Keratinocyte (primary cell): ENCODE measurements at regions not wholly inside any gene's neighbourhood (a gene's known extent, or its start where the extent isn't known, plus 50 kb on each side); places are given as distances from the start of the nearest gene placed in this dataset.

Experiments used
- CTCF ChIP-seq, 3 experiments: IDR thresholded peaks in 1 of 3; conservative IDR thresholded peaks in 1 of 3; optimal IDR thresholded peaks in 1 of 3; 2 replicates in 2 of 3; 3 replicates in 1 of 3; pipeline versions ENCODE3 to v1.5.1; 2011; ENCODE audit warnings: low read length in 3 of 3, mild to moderate bottlenecking in 3 of 3, moderate library complexity in 2 of 3, control low read depth in 1 of 3, inconsistent platforms in 1 of 3; ENCODE audit not compliant: insufficient read depth in 2 of 3; ENCODE audit errors: extremely low read depth in 1 of 3
- EZH2 ChIP-seq: IDR thresholded peaks from one replicate; pipeline ENCODE4 v1.6.1; 2012; ENCODE audit warnings: inconsistent platforms, mild to moderate bottlenecking, low read length, moderate library complexity

- TF ChIP-seq CTCF (optimal IDR thresholded peaks at IDR 0.05 in 1 of 3, IDR thresholded peaks at IDR 0.05 in 1 of 3, conservative IDR thresholded peaks at IDR 0.05 in 1 of 3; ENCODE audit: extremely low read depth in 1 of 3, insufficient read depth in 2 of 3, low read length in 3 of 3) (no peak), EZH2 (no peak)
Observed at GRCh38 chr17:36679815-36680467, 78.6 kb downstream of the MRM1 start.
